GM06990 (cell line): ENCODE measurements at regions not wholly inside any gene's neighbourhood (a gene's known extent, or its start where the extent isn't known, plus 50 kb on each side); places are given as distances from the start of the nearest gene placed in this dataset.

Source experiments
- DNase-seq: peaks from one replicate; pipeline ENCODE4 v3.0.0-alpha.2; 2011; ENCODE audit not compliant: insufficient read length; ENCODE audit errors: extremely low read depth
- H3K27me3 ChIP-seq: replicated peaks from 2 replicates; pipeline ENCODE4 v1.6.0; 2011; ENCODE audit warnings: low read length; ENCODE audit not compliant: control insufficient read depth, insufficient read depth
- H3K36me3 ChIP-seq: 2 replicates; pipeline ENCODE4 v1.5.1; 2011; ENCODE audit warnings: low read length; ENCODE audit not compliant: control insufficient read depth, insufficient read depth
- H3K4me3 ChIP-seq: replicated peaks from 2 replicates; pipeline ENCODE4 v1.5.1; 2011; ENCODE audit warnings: low read depth, mild to moderate bottlenecking, control low read depth, low read length
- TF ChIP-seq, protein P1 (sequence below): IDR thresholded peaks from 2 replicates; pipeline ENCODE4 v1.5.1; 2011; ENCODE audit warnings: low read length, control low read depth, mild to moderate bottlenecking, inconsistent platforms; ENCODE audit not compliant: insufficient read depth, poor library complexity, severe bottlenecking

DNA sequence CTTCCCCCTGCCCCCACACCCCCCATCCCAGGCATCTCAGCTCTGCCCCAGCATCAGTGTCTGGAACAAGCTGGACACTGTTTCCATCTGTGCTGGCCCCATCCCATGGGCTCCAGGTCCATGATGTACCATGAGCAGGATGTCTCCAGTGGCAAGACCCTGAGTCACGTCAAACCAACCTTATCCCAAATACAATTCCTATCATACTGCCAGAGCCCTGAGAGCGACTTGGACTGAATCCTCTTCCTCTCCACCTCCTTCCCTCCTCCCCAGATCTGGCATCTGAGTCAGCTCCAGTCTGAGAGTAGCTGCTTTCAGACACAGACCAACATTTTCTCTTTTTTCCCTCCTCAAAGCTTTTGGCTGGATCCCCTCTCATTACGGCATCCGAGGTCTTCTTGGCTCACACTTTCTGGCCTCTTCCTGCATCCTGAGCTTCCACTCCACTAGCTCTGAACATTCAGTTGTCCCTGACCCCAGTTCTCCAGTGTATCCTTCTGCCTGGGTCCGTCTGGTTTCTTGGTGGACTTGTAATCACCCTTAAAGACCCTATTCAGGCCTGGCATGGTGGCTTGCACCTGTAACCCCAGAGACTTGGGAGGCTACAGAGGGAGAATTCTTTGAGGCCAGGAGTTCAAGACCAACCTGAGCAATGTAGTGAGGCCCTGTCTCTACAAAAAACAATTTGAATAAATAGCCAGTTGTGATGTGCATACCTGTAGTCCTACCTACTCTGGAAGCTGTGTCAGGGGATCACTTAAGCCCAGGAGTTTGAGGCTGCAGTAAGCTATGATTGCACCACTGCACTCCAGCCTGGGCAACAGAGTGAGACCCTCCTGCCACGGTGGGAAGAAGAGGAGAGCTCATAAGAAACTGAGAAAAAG lies 68.3 kb downstream of the ACKR3 start:
- no peak for DNase-seq
- no peak overlapping the region for H3K4me3 ChIP-seq
- TF ChIP-seq, protein P1, sequence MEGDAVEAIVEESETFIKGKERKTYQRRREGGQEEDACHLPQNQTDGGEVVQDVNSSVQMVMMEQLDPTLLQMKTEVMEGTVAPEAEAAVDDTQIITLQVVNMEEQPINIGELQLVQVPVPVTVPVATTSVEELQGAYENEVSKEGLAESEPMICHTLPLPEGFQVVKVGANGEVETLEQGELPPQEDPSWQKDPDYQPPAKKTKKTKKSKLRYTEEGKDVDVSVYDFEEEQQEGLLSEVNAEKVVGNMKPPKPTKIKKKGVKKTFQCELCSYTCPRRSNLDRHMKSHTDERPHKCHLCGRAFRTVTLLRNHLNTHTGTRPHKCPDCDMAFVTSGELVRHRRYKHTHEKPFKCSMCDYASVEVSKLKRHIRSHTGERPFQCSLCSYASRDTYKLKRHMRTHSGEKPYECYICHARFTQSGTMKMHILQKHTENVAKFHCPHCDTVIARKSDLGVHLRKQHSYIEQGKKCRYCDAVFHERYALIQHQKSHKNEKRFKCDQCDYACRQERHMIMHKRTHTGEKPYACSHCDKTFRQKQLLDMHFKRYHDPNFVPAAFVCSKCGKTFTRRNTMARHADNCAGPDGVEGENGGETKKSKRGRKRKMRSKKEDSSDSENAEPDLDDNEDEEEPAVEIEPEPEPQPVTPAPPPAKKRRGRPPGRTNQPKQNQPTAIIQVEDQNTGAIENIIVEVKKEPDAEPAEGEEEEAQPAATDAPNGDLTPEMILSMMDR, result no peak
- no peaks in the 10 kb centered on the region; the same call in 1 of the 2 replicates for H3K27me3 ChIP-seq
- no peaks in the 10 kb centered on the region for H3K36me3 ChIP-seq

DNA sequence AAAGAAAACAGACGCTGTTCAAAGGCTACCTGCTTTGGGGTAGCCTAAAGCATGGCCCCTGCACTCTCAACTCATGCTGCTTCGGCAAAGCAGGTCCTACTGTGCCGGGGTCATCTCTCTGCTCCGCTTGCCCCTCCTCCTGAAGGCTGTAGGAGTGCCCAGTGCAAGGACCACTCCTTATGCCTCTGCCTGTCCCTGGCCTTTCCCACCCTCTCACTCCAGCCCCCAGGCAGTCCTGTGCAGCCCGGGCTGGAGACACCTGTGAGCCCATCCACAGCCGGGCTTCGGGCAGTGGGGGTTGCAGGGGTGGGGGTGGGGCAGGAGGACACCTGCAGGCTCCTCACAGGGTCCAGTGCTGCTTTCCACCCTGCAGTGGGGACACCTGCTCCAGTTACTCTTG lies 69.1 kb downstream of the ACKR3 start:
- Histone ChIP-seq H3K4me3 (no peak overlapping the region), H3K27me3 (no peaks in the 10 kb centered on the region; the same call in 1 of the 2 replicates), H3K36me3 (no peaks in the 10 kb centered on the region)
- TF ChIP-seq, protein P1, result no peak
- no peak for DNase-seq

DNA sequence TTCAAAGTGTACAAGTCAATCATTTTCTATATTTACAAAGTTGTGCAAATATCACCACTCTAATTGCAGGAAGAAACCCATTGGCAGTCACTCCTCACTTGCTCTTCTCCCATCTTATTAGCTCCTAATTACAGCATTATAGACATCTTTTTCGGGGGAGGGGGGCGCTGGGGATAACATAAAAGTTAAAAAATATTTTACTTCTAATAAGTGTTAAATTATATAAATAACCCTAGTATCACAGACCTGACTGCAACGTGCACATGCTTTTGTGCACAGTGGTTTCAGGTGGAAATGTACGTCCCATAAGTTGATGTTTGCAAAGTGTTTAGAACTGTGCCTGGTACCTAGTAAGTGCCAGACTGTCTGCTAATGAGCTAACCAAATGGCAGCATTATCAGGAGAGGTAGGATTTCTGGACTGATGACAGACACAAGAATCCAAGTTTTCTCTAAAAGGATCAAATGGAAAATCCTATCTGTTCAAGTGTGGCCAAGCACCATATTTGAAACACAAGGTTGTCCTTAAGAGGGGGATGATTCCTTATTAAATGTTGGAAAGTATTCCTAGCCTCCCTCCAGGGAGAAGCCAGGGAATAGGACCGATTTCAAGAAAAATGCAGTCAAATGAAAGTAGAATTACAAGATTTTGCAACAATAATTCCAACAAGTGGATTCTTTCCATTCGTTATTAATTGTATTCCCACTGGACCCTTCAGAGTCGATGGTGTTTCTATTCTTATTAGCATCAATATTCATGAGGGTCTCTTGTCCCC lies 70.0 kb downstream of the ACKR3 start:
- TF ChIP-seq, protein P1, result no peak
- Histone ChIP-seq H3K36me3 (no peaks in the 10 kb centered on the region), H3K27me3 (no peaks in the 10 kb centered on the region; the same call in 1 of the 2 replicates), H3K4me3 (no peak overlapping the region)
- no peak for DNase-seq

DNA sequence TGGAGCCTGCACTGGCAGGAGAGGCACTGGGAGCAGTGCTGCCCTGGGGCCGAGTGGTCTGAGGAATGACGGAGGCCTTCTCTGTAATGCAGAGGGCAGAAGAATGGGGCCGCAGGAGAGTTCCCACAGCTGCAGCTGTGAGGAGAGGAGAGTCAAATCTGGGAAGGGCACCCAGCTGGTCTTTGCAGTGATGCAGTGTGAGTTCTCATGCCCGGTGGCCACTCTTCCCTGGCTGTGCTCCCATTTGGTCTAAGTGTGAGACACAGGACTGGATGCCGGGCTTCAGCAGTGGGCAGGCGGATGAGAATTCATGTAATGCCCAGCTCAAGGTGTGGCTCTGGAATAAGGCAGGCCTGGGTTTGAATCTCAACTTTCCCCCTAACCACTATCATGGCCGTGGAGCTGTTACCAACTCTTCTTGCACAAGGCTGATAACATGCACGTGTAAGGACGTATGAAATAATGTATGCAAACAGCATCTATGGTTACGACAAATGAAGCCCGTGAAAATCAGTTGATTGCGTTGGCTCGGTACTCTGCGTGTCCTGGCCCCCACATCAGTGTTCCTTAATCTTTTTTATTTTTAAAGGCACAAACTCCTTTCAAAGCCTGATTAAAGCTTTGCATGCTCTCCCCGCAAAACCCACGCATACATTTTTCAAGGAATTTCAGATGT lies 71.6 kb downstream of the ACKR3 start:
- Histone ChIP-seq H3K27me3 (no peaks in the 10 kb centered on the region; the same call in 1 of the 2 replicates), H3K4me3 (no peak overlapping the region), H3K36me3 (no peaks in the 10 kb centered on the region)
- TF ChIP-seq, protein P1, result no peak
- DNase-seq, result no peak

DNA sequence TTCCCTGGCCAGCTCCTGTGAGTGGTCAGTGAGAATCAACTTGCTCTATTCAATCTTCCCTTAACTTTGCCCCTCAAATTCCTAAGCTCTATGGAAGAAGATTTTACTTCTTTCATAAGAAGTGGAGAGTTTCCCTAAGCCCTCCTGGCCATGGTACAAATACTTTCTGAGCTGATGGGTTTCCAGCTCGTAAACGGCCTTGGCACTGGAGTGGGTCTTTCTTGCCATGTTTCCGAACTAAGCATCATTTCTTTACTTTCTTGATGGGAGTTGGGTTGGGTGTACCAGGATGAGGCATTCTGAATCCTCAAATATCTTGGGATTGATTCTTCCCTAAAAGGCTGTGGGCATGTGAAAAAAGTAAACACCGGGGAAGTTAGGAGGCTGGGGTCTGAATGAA lies 72.5 kb downstream of the ACKR3 start:
- Histone ChIP-seq H3K36me3 (no peaks in the 10 kb centered on the region), H3K27me3 (no peaks in the 10 kb centered on the region; the same call in 1 of the 2 replicates), H3K4me3 (no peak overlapping the region)
- TF ChIP-seq, protein P1, result no peak
- DNase-seq, result no peak
